ENCODE measurements at regions not wholly inside any gene's neighbourhood (a gene's known extent, or its start where the extent isn't known, plus 50 kb on each side); places are given as distances from the start of the nearest gene placed in this dataset.

- no peak overlapping the region for H3K4me3 ChIP-seq (ENCODE audit: low read length)
- TF ChIP-seq CTCF (IDR thresholded peaks at IDR 0.05; ENCODE audit: insufficient read depth, low read depth, low read length, missing control alignments), result no peak
Measured at GRCh38 chr10:23675585-23675984, 236.7 kb downstream of the OTUD1 start.

DNA sequence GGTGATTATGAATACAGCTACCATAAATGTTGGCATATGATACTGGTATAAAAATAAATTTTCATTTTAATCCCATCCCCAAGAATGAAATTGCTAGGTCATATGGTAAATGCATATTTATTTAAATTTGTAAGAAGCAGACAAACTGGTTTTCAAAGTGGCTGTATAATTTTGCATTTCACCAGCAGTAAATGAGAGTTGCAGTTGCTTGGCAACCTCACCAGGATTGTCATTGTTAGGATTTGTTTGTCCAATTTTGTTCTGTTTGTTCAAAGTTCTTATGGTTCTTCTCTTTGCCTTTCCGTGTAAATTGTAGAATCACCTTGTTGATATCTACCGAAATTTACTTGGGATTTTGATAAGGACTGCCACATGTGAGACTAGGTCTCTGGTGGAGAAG is 237.4 kb downstream of the OTUD1 start:
- DNase-seq (ENCODE audit: low read depth), result no peak
- no peak for TF ChIP-seq CTCF (IDR thresholded peaks at IDR 0.05; ENCODE audit: insufficient read depth, low read depth, low read length, missing control alignments)
- no peak overlapping the region for H3K4me3 ChIP-seq (ENCODE audit: low read length)

More at GRCh38 chr10:23675585-23675984, 236.7 kb downstream of the OTUD1 start:
- DNase-seq (ENCODE audit: low read depth), result no peak

DNA sequence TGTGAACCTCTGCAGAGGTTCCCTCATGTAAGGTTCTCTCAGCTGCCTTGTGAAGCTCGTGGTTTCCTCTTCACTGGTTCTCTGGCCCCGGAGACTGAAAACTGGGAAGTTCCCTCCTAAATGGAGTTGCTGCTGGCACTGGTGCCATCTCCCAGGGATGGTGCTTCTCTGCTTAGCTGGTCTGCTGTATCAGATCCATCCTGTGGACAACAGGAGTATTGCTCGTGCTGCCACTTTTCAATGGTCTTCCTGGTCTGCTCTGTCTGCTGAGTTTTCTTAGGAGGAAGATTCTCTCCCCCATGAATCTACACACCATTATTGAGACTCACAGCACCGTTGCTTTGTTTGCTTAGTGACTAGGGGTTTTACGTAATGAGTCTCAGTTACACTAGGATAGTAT is 247.8 kb downstream of the OTUD1 start:
- TF ChIP-seq CTCF (IDR thresholded peaks at IDR 0.05; ENCODE audit: insufficient read depth, low read depth, low read length, missing control alignments), result no peak
- H3K4me3 ChIP-seq (ENCODE audit: low read length), result no peak overlapping the region
- DNase-seq (ENCODE audit: low read depth), result no peak

DNA sequence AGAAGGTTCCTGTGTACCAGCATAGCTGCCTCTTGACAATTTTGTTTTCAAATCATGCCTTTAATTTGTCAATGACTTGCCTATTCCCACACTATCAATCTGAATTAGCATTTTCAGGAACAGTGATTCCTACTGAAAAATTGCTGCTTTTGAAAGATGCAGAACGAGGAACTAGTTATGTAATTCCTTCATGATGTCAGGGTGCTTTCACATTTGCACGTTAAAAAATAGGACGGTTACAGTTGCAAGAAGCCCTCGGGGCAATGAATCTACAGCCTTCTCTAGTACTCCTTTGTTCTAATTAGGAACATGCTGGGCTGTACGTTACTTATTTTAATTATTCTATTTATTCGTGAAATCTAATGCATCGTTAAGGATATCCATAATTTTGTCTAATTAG is 253.9 kb downstream of the OTUD1 start:
- no peak for TF ChIP-seq CTCF (IDR thresholded peaks at IDR 0.05; ENCODE audit: insufficient read depth, low read depth, low read length, missing control alignments)
- H3K4me3 ChIP-seq (ENCODE audit: low read length), result no peak overlapping the region
- no peak for DNase-seq (ENCODE audit: low read depth)

- peak; percentile 6 for DNase-seq (ENCODE audit: low read depth)
- H3K4me3 ChIP-seq (ENCODE audit: low read length), result no peak overlapping the region
- peak; percentile 16 for TF ChIP-seq CTCF (IDR thresholded peaks at IDR 0.05; ENCODE audit: insufficient read depth, low read depth, low read length, missing control alignments)
Measured at GRCh38 chr10:23693501-23693901, 254.6 kb downstream of the OTUD1 start.

- no peak for TF ChIP-seq CTCF (IDR thresholded peaks at IDR 0.05; ENCODE audit: insufficient read depth, low read depth, low read length, missing control alignments)
- no peak overlapping the region for H3K4me3 ChIP-seq (ENCODE audit: low read length)
- no peak for DNase-seq (ENCODE audit: low read depth)
Measured at GRCh38 chr10:23693925-23694324, 255.1 kb downstream of the OTUD1 start.

DNA sequence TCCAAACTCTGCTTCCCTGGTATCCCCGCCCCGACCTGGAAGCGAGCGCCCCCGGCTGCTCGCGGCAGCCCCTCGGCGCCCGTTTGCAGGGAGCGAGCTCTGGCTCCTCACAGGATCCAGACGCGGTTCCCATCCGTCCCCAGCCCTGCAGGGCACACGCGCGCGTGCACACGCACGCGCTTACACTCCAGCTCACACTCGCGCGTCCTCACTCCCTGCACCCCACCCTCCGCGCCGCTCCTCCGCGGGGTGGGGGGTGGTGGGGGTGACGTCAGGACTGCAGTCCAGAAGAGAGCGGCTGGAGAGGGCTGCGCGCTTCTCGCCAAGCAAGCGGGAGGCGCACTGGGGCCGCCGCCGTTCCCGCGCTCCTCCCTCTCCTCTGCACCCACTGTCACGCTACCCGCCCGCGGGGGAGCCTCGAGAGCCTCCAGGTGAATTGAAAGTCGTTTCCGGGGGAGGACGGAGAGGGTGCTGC is 255.6 kb downstream of the OTUD1 start:
- no peak overlapping the region for H3K4me3 ChIP-seq (ENCODE audit: low read length)
- TF ChIP-seq CTCF (IDR thresholded peaks at IDR 0.05; ENCODE audit: insufficient read depth, low read depth, low read length, missing control alignments), result no peak

More for the DNA sequence above, 255.6 kb downstream of the OTUD1 start:
- peak; percentile 1 for DNase-seq (ENCODE audit: low read depth)

All from epithelial cell of esophagus (primary cell).